Esophagus squamous epithelium (tissue), 5 donors: ENCODE measurements at regions not wholly inside any gene's neighbourhood (a gene's known extent, or its start where the extent isn't known, plus 50 kb on each side); places are given as distances from the start of the nearest gene placed in this dataset.
A peak's percentile ranks its signal among the peaks of the same experiment; 100 is the strongest.

Source experiments
- DNase-seq: peaks from one replicate; lab custom pipeline; 2025; lab: John Stamatoyannopoulos, UW
- H3K27ac ChIP-seq, 4 donors: fragments of 200-600 bp; sonication (generic); one replicate each; pipeline ENCODE4 v1.5.1; 2016 to 2019; ENCODE audit warnings: mild to moderate bottlenecking in 1 of 4
- H3K27me3 ChIP-seq, 4 donors: fragments of 200-600 bp; sonication (generic); 1 replicate in 3 of 4; 2 replicates in 1 of 4; pipeline versions ENCODE4 v1.5.1 to v1.6.0; 2017 to 2021; ENCODE audit warnings: antibody characterized with exemption in 1 of 4
- H3K36me3 ChIP-seq, 3 donors: fragments of 200-600 bp; sonication (generic); one replicate each; pipeline ENCODE4 v1.5.1; 2016 to 2019
- H3K4me1 ChIP-seq, 3 donors: fragments of 200-600 bp; sonication (generic); one replicate each; pipeline ENCODE4 v1.5.1; 2017 to 2019
- H3K4me3 ChIP-seq, 4 donors: fragments of 200-600 bp; sonication (generic); 1 replicate in 3 of 4; 2 replicates in 1 of 4; pipeline ENCODE4 v1.5.1; 2016 to 2019; ENCODE audit warnings: mild to moderate bottlenecking in 2 of 4, moderate library complexity in 1 of 4
- H3K9me3 ChIP-seq, 3 donors: fragments of 200-600 bp; sonication (generic); one replicate each; pipeline ENCODE4 v1.5.1; 2016 to 2019
- POLR2A ChIP-seq, 4 donors: fragments of 450-650 bp; IDR thresholded peaks; one replicate each; pipeline ENCODE4 v1.6.1; 2017; ENCODE audit warnings: antibody characterized with exemption in 4 of 4, mild to moderate bottlenecking in 4 of 4, moderate library complexity in 3 of 4
- WGBS, 2 donors: methylation state at CpG; one replicate each; pipeline ENCODE4 v1.1.5; 2018; 5-methylcytosine and 5-hydroxymethylcytosine counted together
- intact Hi-C: fragments of 100-400 bp; cut with DNase I; formaldehyde crosslinking; loops from one replicate; pipeline ENCODE4 v1.15.0; 2022
- TF ChIP-seq, protein P1 (sequence below), 6 experiments: fragments of 450-650 bp in 4 of 6; fragments of 200-600 bp in 2 of 6; sonication (generic) in 2 of 6; IDR thresholded peaks; one replicate each; pipeline ENCODE4 v1.5.1; 2016 to 2019; ENCODE audit warnings: antibody characterized with exemption in 6 of 6, mild to moderate bottlenecking in 4 of 6, moderate library complexity in 4 of 6
- donor health status: DM: yes; HTN: yes; CAD: no.

GRCh38 chr9:92242260-92243136 lies 51.0 kb downstream of the IARS1 start:
- Histone ChIP-seq H3K9me3 (no peaks in the 10 kb centered on the region), H3K36me3 (peaks cover 0 to 100% (median 73%) of the 10 kb centered on the region in 3 donors), H3K4me1 (no peaks in the 10 kb centered on the region), H3K27ac (peak overlapping the region in 1 of 4 donors; percentile 4), H3K4me3 (no peak overlapping the region), H3K27me3 (no peaks in the 10 kb centered on the region)
- 45 to 74% methylated on average over 5 to 7 of the region's 7 CpGs for WGBS, 2 donors
- intact Hi-C loops: loop anchor here (5.0 kb wide), 1 partner anchor 100 kb away; no protein-coding TSS in a partner anchor
- DNase-seq: no peak
- TF ChIP-seq, protein P1, sequence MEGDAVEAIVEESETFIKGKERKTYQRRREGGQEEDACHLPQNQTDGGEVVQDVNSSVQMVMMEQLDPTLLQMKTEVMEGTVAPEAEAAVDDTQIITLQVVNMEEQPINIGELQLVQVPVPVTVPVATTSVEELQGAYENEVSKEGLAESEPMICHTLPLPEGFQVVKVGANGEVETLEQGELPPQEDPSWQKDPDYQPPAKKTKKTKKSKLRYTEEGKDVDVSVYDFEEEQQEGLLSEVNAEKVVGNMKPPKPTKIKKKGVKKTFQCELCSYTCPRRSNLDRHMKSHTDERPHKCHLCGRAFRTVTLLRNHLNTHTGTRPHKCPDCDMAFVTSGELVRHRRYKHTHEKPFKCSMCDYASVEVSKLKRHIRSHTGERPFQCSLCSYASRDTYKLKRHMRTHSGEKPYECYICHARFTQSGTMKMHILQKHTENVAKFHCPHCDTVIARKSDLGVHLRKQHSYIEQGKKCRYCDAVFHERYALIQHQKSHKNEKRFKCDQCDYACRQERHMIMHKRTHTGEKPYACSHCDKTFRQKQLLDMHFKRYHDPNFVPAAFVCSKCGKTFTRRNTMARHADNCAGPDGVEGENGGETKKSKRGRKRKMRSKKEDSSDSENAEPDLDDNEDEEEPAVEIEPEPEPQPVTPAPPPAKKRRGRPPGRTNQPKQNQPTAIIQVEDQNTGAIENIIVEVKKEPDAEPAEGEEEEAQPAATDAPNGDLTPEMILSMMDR (IDR thresholded peaks at IDR 0.05): peak in 3 of 6 experiments; percentile 8 to 38 (median 16)
- no peak for TF ChIP-seq POLR2A (IDR thresholded peaks at IDR 0.05)

GRCh38 chr9:92236915-92237314 lies 56.6 kb downstream of the IARS1 start:
- no peak overlapping the region for H3K27ac ChIP-seq
- TF ChIP-seq, protein P1 (IDR thresholded peaks at IDR 0.05): no peak
- TF ChIP-seq POLR2A (IDR thresholded peaks at IDR 0.05): no peak
- intact Hi-C loops: no loop called here
- H3K4me3 ChIP-seq: no peak overlapping the region
- WGBS, 2 donors: 93 to 100% methylated on average over 3 of the region's 3 CpGs
- H3K9me3 ChIP-seq: no peaks in the 10 kb centered on the region
- H3K4me1 ChIP-seq: no peaks in the 10 kb centered on the region
- DNase-seq: no peak
- peaks cover 0 to 100% (median 19%) of the 10 kb centered on the region in 3 donors for H3K36me3 ChIP-seq
- no peaks in the 10 kb centered on the region for H3K27me3 ChIP-seq

- H3K4me1 ChIP-seq: no peaks in the 10 kb centered on the region
- no peaks in the 10 kb centered on the region for H3K9me3 ChIP-seq
- no peak for TF ChIP-seq POLR2A (IDR thresholded peaks at IDR 0.05)
- TF ChIP-seq, protein P1 (IDR thresholded peaks at IDR 0.05): no peak
- no peak for DNase-seq
- intact Hi-C loops: no loop called here
- H3K36me3 ChIP-seq: peaks cover 0 to 100% (median 15%) of the 10 kb centered on the region in 3 donors
- H3K27ac ChIP-seq: no peak overlapping the region
- H3K4me3 ChIP-seq: no peak overlapping the region
- no peaks in the 10 kb centered on the region for H3K27me3 ChIP-seq
- WGBS, 2 donors: 81 to 96% methylated on average over 4 of the region's 4 CpGs
Measured at GRCh38 chr9:92236465-92236864, 57.0 kb downstream of the IARS1 start.

- peaks cover 0 to 94% (median 1%) of the 10 kb centered on the region in 3 donors for H3K36me3 ChIP-seq
Measured at GRCh38 chr9:92234514-92234913, 59.0 kb downstream of the IARS1 start.

More at GRCh38 chr9:92234514-92234913, 59.0 kb downstream of the IARS1 start:
- TF ChIP-seq, protein P1 (IDR thresholded peaks at IDR 0.05): no peak
- no peak for TF ChIP-seq POLR2A (IDR thresholded peaks at IDR 0.05)
- Histone ChIP-seq H3K27me3 (no peaks in the 10 kb centered on the region), H3K4me1 (no peaks in the 10 kb centered on the region), H3K4me3 (no peak overlapping the region), H3K9me3 (no peaks in the 10 kb centered on the region), H3K27ac (no peak overlapping the region)
- no peak for DNase-seq
- intact Hi-C loops: no loop called here
- WGBS, 2 donors: 82 to 91% methylated on average over 5 of the region's 5 CpGs
